ENCODE measurements at regions not wholly inside any gene's neighbourhood (a gene's known extent, or its start where the extent isn't known, plus 50 kb on each side); places are given as distances from the start of the nearest gene placed in this dataset.

- TF ChIP-seq CTCF (IDR thresholded peaks at IDR 0.05; ENCODE audit: poor library complexity) (no peak), EZH2 (IDR thresholded peaks at IDR 0.05; ENCODE audit: borderline replicate concordance) (no peak), EZH2phosphoT487 (IDR thresholded peaks at IDR 0.05; ENCODE audit: low read depth, severe bottlenecking, unreplicated experiment) (no peak)
Measured at GRCh38 chr4:112058433-112058832, 86.8 kb upstream of the FAM241A start.
